NCI-H1694 (cell line): ENCODE measurements at regions not wholly inside any gene's neighbourhood (a gene's known extent, or its start where the extent isn't known, plus 50 kb on each side); places are given as distances from the start of the nearest gene placed in this dataset.
"Not testable (repeated sequence)": the region's sequence is repeated elsewhere in the genome, so short reads cannot be mapped to it uniquely, and the experiment has no call there.

Experiments used
- DNase-seq: peaks from one replicate; lab custom pipeline; 2025; lab: John Stamatoyannopoulos, UW

DNA sequence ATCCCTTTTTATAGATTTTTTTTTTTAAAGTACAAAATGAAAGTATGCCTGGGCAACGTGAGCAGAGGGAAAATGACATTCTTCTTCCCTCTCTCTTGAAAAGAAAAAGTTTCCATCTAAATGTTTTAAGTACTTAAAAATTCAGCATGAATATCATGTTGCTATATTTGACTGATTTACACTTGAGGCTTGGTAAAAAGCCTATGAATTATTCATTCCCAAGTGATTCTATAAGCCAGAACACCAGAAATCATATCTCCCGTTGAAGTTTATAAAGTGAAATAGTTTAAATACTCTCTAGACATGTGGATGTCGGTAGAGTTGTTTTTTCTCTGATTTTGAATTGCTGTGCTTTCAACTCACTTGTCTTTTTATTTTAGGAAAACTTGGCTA is 276.2 kb upstream of the RARB start:
- DNase-seq, result no peak

DNA sequence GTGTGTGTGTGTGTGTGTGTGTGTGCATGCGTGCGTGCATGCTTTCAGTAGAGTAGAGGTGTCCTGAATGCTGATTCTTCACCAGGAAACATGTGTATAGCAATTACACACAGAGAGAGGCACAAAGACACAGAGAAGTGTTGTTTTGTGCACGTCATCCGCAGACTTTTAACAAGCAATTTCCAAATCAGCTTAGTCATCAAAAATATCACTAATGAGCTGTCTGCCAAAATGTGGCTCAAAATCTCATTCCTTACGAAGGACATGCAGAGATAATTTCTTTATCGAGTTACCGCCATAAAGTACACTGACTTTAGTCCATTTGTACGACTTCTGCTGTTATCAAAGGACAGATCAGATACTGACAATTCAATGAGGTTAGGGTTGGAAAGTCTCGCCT is 274.9 kb upstream of the RARB start:
- no peak for DNase-seq

- DNase-seq, result no peak
Observed at GRCh38 chr3:25153561-25153960, 274.5 kb upstream of the RARB start.

GRCh38 chr3:25155652-25156471 is 272.2 kb upstream of the RARB start:
- no peak for DNase-seq

DNA sequence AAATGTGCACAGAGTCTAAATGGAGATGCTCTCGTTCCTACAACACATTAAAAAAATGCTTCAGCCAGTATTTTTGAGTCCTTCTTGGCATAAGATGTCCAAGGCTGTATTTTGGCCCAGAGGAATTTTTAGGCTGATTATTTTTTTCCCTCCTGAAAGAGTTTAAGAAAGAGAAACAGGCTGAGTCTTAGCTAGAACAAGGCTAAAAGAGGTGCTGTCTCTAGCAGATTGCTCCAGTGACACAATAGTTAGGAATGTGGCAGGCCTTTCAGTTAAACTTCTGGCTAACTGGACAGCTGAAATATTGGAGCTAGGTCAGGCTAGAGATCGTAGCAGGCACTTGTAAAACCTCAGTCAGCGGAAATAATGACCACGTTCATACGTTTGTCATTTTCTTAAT is 271.4 kb upstream of the RARB start:
- no peak for DNase-seq

DNA sequence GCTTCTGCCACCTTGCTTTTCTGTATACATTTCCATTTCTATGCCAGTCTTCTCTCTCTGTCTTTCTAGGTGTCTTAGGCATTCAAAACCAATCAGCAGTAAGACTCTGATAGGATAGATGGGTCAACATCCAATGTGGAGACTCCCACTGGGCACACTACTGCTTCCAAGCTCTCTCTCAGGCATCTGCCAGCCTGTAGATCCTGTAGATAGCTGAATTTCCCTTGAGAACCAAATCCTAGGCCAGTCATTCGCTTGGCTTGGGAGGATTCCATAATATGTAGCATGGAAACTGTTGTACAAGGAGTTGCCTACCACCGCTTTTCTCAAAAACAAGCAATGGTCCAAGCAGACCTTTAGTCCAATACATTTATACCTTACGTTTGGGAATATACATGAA is 262.8 kb upstream of the RARB start:
- DNase-seq, result no peak

GRCh38 chr3:25166016-25166415 is 262.0 kb upstream of the RARB start:
- no peak for DNase-seq

DNA sequence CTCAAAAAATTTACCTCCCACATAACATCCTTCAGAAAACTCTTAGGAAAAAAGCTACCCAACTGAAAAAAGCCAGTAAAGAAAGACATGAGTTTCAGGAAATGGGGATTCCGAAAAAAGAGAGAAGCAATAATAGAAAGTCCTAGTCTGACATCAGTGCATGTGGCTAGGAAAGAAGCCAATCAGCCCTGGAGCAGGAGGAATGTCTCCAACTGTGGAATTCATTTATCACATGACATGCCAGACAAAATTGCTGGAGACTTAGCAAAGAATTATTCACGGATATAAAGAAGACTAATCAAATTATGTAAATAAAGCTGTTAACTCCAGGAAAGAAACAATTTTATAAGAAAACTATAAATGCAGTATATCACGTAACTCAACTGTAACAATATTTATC is 258.9 kb upstream of the RARB start:
- DNase-seq, result no peak

GRCh38 chr3:25170021-25170420 is 258.0 kb upstream of the RARB start:
- DNase-seq, result no peak

DNA sequence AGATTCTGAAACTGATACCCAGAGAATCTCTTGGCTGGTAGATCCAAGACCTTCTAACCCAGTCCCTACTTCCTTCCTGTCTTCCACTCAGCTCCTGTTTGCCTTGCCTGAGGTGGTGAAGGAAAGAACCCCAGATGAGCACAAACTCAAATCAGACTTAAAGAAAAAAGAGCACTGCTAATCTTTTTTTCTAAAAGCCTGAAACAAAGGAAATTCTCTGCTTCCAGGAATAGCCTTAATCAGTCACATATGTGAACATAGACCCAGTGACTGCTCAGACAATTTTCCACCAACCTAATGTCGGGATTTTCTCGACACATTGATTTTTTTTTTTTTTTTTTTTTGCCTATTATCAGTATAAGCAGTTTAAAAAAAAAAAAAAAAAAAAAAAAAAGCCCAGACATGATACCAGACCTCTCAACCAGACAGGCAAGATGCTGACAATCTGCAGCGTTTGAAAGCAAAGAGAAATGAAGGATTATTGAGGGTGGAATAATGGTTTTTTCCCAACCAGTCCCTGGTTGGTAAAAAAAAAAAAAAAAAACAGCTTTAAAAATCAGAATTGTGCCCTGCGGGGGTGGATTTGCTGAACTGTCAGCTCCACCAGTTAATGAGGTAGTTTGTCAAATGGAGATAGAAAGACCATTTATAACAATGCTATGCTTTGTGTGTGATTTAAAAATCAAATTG is 256.8 kb upstream of the RARB start:
- no peak for DNase-seq

- peak; percentile 2 for DNase-seq
Observed at GRCh38 chr3:25171897-25172296, 256.2 kb upstream of the RARB start.

GRCh38 chr3:25173606-25174005 is 254.5 kb upstream of the RARB start:
- DNase-seq, result no peak

DNA sequence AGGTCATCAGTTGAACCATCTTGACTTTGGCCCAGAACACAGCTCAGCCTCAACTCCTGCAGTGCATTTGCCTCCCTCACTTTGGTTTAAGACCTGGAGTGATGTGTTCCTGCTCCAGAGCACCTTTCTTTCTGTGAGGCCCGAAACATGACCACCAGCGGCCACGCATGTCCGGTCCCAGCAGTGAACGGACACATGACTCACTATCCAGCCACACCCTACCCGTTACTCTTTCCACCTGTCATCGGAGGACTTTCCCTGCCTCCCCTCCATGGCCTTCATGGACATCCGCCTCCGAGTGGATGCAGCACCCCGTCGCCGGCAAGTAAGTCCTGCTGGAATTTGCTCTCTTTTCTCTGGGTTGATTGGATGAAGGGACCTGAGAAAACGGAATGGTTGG is 253.8 kb upstream of the RARB start:
- DNase-seq, result no peak

DNA sequence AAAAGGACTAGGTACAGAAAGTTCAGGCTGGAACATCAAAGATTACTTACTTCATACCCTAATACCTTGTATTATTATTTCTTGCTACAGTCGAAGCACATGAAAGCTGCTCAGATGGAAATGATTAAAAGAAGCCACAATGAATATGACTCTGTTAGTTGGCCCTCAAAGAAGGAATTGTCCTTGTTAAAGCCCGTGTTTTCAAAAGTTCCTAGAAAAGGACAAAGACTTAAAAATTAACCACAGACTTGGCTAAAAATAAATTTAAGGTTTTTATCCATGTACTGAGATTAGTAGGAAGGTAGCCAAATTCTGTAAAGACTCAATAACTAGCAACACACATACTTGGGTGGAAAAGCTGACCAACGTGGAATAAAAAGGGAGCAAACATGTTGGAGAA is 251.0 kb upstream of the RARB start:
- DNase-seq, result no peak

- DNase-seq, result no peak
Observed at GRCh38 chr3:25178672-25179071, 249.4 kb upstream of the RARB start.

DNA sequence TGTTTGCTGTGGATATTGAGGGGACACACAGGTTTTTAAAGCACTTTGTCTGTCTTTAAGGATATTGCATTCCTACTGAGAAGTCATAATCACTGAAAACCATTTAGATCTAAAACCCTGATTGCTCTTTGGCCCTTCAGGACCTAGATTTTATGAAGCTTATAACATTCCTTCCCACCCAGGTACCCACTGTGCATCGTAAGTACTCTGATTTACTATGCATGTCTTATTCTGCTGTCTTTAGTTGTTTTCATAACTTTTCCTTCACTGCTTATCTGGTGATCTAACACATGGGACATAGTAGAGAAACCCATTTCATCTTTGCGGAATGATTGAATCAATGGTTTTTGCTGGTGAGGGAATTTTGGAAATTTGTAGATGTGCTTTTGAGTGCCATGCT is 247.0 kb upstream of the RARB start:
- DNase-seq, result no peak

DNA sequence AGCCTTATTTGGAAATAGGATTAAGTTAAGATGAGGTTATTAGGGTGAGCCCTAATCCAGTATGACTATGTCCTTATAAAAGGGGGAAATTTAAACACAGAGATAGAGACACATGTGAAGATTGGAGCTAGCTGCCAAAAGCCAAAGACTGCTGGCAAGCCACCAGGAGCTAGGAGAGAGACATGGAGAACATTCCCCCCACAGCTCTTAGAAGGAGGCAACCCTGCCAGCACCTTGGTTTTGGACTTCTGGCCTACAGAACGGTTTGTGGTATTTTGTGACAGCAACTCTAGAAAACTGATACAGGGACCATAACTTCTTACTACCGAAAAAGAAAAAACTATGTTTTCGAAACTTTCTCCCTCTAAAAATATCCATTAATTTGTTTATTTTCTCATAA is 245.3 kb upstream of the RARB start:
- DNase-seq, result no peak

DNA sequence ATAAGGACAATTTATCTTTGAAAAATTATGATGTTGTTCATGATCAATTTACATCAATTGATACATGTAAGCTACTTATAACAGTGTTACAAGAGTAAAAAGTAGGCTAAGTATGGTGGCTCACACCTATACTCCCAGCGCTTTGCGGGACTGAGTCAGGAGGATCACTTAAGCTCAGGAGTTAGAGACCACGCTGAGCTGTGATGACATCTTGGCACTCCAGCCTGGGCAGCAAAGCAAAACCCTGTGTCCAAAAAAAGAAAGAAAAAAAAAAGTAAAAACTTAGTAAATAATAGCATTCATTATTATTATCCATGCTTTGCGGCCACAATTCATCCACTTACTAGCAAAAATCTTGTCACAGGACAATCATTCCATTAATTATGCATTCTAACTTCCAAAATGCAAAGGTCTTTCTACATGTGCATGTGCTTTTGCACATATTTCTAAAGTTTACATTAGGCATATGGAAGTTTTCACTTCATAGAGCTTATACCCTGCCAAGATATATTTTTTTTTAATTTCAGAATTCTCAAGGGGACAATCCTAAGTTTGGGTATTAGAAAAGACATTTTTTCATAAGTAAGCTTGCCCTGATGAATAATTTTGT is 243.3 kb upstream of the RARB start:
- DNase-seq, result no peak

DNA sequence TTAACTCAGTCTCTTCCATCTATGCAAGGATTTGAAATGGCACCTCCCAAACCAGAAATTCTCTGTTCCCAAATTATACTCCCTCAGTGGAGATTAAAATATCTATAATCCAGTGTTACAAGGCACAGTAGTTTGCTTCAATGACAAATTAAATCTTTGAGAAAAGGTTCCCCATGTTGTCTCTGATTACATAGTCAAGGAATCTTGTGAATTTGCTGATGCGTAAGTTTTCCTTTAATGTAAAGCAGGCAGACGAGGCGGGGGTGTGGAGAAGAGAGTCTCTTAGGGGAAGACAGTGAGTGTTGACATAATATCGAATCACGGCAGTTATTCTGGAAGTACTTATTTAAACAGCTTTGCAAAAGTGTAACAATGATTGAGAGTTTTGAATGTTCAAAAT is 236.4 kb upstream of the RARB start:
- no peak for DNase-seq

GRCh38 chr3:25199567-25199966 is 228.5 kb upstream of the RARB start:
- not testable (repeated sequence) for DNase-seq

- DNase-seq, result no peak
Observed at GRCh38 chr3:25212736-25213135, 215.3 kb upstream of the RARB start.

GRCh38 chr3:25214034-25214433 is 214.0 kb upstream of the RARB start:
- DNase-seq, result no peak

- DNase-seq, result no peak
Observed at GRCh38 chr3:25218362-25218761, 209.7 kb upstream of the RARB start.
